SJSA1 (cell line): ENCODE measurements at regions not wholly inside any gene's neighbourhood (a gene's known extent, or its start where the extent isn't known, plus 50 kb on each side); places are given as distances from the start of the nearest gene placed in this dataset.
"Not testable (repeated sequence)": the region's sequence is repeated elsewhere in the genome, so short reads cannot be mapped to it uniquely, and the experiment has no call there.

ENCODE experiments used
- DNase-seq, 2 experiments: peaks; one replicate each; pipeline ENCODE4 v3.0.0-alpha.2; 2015 to 2020; ENCODE audit warnings: low spot score in 2 of 2, low read depth in 1 of 2
- H3K27ac ChIP-seq: fragments of 250-450 bp; sonication (Bioruptor Pico); 2 replicates; pipeline ENCODE4 v1.5.1; 2020; ENCODE audit warnings: mild to moderate bottlenecking, moderate library complexity
- H3K27me3 ChIP-seq: fragments of 250-450 bp; sonication (Bioruptor Pico); replicated peaks from 2 replicates; pipeline ENCODE4 v1.5.1; 2020; ENCODE audit warnings: mild to moderate bottlenecking, moderate library complexity
- H3K36me3 ChIP-seq: fragments of 250-450 bp; sonication (Bioruptor Pico); 2 replicates; pipeline ENCODE4 v1.5.1; 2020; ENCODE audit warnings: mild to moderate bottlenecking
- H3K4me1 ChIP-seq: fragments of 250-450 bp; sonication (Bioruptor Pico); replicated peaks from 2 replicates; pipeline ENCODE4 v1.6.1; 2021; ENCODE audit warnings: mild to moderate bottlenecking
- H3K4me3 ChIP-seq: fragments of 250-450 bp; sonication (Bioruptor Pico); 2 replicates; pipeline ENCODE4 v1.5.1; 2020; ENCODE audit warnings: mild to moderate bottlenecking
- H3K9me3 ChIP-seq: fragments of 250-450 bp; sonication (Bioruptor Pico); replicated peaks from 2 replicates; pipeline ENCODE4 v1.5.1; 2020; ENCODE audit warnings: mild to moderate bottlenecking

DNA sequence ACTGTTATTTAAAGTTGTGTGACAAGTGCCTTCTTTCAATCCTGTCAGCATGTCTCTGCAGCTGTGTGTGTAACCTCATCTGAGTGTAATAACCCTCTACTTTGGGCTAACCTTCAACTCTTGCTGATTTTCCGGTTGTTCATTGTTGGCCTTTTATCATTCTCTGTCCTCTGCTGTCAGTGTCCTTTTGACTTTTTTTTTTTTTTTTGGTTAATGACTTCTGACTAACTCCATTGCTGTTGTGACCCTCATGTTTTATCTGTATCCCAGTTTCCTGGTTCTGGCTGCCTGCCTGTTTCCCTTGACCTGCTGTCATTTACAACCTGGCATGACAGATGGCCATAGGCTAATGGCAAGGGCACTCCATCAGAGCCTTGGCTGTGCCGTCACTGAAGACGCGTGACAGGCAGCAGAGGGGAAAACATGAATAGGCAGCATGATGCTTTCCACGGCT is 145.7 kb upstream of the MAN1A1 start:
- no peaks in the 10 kb centered on the region for H3K4me1 ChIP-seq
- no peak overlapping the region for H3K4me3 ChIP-seq
- no peak overlapping the region for H3K27ac ChIP-seq
- H3K27me3 ChIP-seq = no peaks in the 10 kb centered on the region
- no peaks in the 10 kb centered on the region for H3K9me3 ChIP-seq
- no peaks in the 10 kb centered on the region for H3K36me3 ChIP-seq
- DNase-seq = no peak

- no peaks in the 10 kb centered on the region for H3K27me3 ChIP-seq
- H3K27ac ChIP-seq = no peak overlapping the region
- H3K4me1 ChIP-seq = no peaks in the 10 kb centered on the region
- no peaks in the 10 kb centered on the region for H3K9me3 ChIP-seq
- H3K36me3 ChIP-seq = no peaks in the 10 kb centered on the region
- DNase-seq = no peak
- H3K4me3 ChIP-seq = no peak overlapping the region
These were observed 144.4 kb upstream of the MAN1A1 start for GRCh38 chr6:119493980-119494379.

GRCh38 chr6:119491112-119491511 is 141.6 kb upstream of the MAN1A1 start:
- H3K27ac ChIP-seq, H3K9me3 ChIP-seq, DNase-seq, H3K27me3 ChIP-seq, H3K36me3 ChIP-seq, H3K4me1 ChIP-seq, H3K4me3 ChIP-seq: not testable (repeated sequence)

DNA sequence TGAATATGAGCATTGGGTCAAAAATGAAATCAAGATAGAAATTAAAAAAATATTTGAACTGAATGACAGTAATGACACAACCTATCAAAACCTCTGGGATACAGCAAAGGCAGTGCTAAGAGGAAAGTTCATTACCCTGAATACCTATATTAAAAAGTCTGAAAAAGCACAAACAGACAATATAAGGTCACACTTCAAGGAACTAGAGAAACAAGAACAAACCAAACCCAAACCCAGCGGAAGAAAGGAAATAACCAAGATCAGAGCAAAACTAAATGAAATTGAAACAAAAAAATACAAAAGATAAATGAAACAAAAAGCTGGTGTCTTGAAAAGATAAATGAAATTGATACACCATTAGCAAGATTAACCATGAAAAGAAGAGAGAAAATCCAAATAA is 140.5 kb upstream of the MAN1A1 start:
- not testable (repeated sequence) for H3K4me3 ChIP-seq, H3K4me1 ChIP-seq, DNase-seq, H3K27me3 ChIP-seq, H3K9me3 ChIP-seq, H3K36me3 ChIP-seq, H3K27ac ChIP-seq

DNA sequence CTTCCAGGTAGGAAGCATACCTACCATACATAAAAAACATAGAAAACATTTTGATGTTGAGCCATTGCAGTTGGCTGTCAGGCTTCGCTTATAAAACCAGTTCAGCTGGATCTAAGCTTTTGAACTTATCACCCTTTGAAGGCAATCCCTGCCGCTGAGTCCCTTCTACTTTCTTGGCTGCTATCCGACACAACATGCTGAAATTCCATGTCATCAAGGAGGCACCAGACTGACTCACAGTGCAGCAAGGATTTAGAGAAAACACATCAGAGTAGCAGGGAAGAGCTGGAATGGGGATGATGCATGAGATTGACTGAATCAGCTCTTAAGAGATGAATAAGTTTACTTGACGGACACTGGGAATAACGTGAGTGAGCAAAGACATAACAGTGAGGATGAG is 135.0 kb upstream of the MAN1A1 start:
- Histone ChIP-seq H3K36me3 (no peaks in the 10 kb centered on the region), H3K9me3 (no peaks in the 10 kb centered on the region), H3K27me3 (no peaks in the 10 kb centered on the region), H3K4me3 (no peak overlapping the region), H3K27ac (no peak overlapping the region), H3K4me1 (no peaks in the 10 kb centered on the region)
- no peak for DNase-seq

DNA sequence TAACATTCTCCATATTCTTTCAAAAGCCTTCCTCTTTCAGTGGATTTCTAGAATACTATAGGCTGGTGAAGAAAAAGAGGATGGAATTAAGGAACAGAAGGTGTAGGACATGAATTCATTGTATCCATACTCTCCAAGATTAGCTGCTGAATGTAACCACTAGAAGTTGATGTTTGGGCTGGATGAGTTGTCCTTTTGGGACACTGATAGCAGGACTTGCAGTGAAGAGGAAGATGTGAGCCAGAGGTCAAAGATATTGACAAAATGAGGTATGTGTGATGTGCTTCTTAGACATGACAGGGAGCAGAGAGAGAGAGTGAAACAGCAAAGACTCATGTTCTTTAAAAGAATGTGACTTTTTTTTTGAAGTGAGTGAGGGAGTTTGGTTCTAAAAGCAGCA is 134.3 kb upstream of the MAN1A1 start:
- no peaks in the 10 kb centered on the region for H3K4me1 ChIP-seq
- H3K9me3 ChIP-seq = no peaks in the 10 kb centered on the region
- no peak overlapping the region for H3K4me3 ChIP-seq
- no peaks in the 10 kb centered on the region for H3K27me3 ChIP-seq
- H3K36me3 ChIP-seq = no peaks in the 10 kb centered on the region
- no peak overlapping the region for H3K27ac ChIP-seq
- no peak for DNase-seq

DNA sequence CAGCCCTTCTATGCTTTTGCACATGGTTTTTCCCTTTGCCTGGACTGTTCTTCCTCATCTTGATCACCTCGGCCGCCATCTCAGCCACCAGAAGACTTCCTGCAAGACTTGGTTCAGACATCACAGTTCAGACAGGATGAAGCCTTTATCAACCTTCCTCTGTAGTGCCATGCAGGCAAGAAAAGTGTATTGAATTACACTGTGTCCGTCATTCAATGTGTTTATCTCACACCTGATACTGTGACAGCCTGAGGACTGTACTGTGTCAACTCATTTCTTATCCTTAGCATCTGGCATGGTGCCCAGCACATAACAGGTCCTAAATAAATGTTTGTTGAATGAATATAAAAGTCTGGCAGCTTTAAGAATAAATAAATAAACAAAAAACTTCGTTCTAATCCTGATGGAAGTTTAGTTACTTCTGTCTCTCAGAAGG is 133.3 kb upstream of the MAN1A1 start:
- no peak for DNase-seq
- no peak overlapping the region for H3K4me3 ChIP-seq
- no peaks in the 10 kb centered on the region for H3K27me3 ChIP-seq
- H3K27ac ChIP-seq = no peak overlapping the region
- no peaks in the 10 kb centered on the region for H3K9me3 ChIP-seq
- H3K36me3 ChIP-seq = no peaks in the 10 kb centered on the region
- H3K4me1 ChIP-seq = no peaks in the 10 kb centered on the region

DNA sequence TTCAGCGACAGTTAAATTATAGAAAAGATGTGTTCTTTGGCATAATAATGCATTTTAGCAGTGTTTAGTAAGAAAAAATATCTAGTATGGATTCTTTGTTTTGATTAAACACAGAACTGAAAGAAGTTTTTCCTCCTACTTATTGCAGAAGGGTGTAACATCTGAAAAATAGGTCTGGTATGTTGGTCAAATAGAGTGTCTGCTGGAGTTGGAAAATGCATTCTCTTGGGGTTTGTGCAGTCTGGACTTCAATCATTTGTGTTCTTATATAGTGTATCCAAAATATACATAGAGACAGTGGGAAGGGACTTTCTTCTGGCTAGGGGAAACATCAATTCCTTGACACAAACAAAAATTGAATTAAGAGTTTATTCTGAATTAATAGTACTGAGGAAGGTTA is 132.4 kb upstream of the MAN1A1 start:
- Histone ChIP-seq H3K27ac (no peak overlapping the region), H3K36me3 (no peaks in the 10 kb centered on the region), H3K27me3 (no peaks in the 10 kb centered on the region), H3K4me1 (no peaks in the 10 kb centered on the region), H3K4me3 (no peak overlapping the region), H3K9me3 (no peaks in the 10 kb centered on the region)
- DNase-seq = no peak

GRCh38 chr6:119480961-119481497 is 131.5 kb upstream of the MAN1A1 start:
- Histone ChIP-seq H3K27ac (no peak overlapping the region), H3K36me3 (no peaks in the 10 kb centered on the region), H3K9me3 (no peaks in the 10 kb centered on the region), H3K4me1 (no peaks in the 10 kb centered on the region), H3K27me3 (no peaks in the 10 kb centered on the region), H3K4me3 (no peak overlapping the region)
- DNase-seq = no peak

DNA sequence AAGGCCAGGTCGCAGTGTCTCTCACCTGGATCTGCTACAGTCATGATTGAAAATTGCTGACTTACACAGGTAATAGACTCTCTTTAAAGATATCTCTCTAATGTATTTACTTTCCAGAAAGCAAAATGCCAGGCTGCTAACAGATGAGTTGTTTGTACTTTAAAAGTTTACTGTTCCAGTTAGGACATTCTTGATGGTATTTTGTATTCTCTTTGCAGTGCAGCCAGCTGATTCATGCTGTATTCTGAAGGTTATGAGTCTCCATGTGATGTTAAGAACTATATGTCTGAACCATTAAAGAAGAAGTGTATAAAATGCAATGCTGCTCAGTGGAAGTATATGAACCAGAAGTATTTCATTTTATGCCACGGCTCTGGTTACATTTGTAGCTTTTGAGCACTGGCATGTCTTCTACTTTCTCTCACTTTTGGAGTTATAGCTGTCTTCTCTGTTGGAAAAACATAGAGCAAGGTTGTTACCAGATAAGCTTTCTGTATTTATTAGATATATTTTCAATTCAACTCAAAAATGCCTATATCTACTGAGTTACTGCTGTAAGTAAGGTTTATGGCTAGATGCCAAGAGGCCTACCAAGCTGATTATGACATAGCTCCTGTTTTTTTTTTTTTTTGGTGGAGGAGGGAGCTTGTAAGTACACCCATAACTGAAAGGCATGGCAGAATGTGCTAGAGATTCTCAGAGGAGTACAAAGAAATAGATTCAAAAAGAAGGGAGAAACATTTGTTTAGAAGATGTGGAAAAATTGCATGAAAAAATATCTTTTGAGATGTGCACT is 130.5 kb upstream of the MAN1A1 start:
- Histone ChIP-seq H3K27ac (no peak overlapping the region), H3K36me3 (no peaks in the 10 kb centered on the region), H3K9me3 (no peaks in the 10 kb centered on the region), H3K4me1 (no peaks in the 10 kb centered on the region), H3K27me3 (no peaks in the 10 kb centered on the region), H3K4me3 (no peak overlapping the region)
- DNase-seq = no peak

DNA sequence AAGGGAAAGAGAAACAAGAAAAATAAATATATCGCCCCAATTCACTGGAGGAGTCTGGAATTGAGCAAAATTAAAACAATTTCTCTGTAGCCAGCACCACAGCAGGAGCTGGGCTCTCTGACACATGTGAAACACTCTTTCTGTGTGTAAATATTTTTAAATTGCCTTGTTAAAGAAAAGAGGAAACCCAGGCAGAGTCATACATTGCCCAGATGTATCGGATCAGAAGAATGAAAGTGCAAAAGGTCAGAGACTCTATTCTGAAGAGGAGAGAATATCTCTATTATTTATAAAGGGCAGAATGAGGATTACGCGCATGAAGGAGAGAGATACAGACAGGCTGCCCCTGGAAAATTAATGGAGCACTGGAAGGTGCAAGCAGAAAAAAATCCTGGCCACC is 127.0 kb upstream of the MAN1A1 start:
- H3K9me3 ChIP-seq = no peaks in the 10 kb centered on the region
- H3K27ac ChIP-seq = no peak overlapping the region
- no peaks in the 10 kb centered on the region for H3K27me3 ChIP-seq
- no peak for DNase-seq
- no peaks in the 10 kb centered on the region for H3K36me3 ChIP-seq
- no peaks in the 10 kb centered on the region for H3K4me1 ChIP-seq
- H3K4me3 ChIP-seq = no peak overlapping the region

DNA sequence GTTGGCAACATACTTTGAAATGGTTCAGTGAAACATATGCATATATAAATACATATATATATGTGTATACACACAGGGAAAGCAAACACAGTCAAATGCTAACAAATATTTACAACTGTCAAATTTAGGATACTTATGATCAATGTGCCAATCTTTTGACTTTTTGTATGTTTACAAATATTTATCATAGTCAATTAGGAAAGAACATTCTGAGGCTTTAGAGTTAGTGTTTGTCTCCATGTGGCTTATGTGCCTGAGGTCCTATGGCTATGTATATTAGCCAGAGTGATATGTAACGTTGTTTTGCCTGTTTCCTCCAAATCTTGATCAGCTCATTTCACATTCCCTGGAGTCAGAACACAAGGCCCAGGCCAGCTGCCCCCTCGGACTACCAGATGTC is 126.5 kb upstream of the MAN1A1 start:
- DNase-seq = no peak
- no peaks in the 10 kb centered on the region for H3K36me3 ChIP-seq
- H3K4me1 ChIP-seq = no peaks in the 10 kb centered on the region
- H3K27ac ChIP-seq = no peak overlapping the region
- H3K9me3 ChIP-seq = no peaks in the 10 kb centered on the region
- no peaks in the 10 kb centered on the region for H3K27me3 ChIP-seq
- H3K4me3 ChIP-seq = no peak overlapping the region

- no peak for DNase-seq
- H3K4me1 ChIP-seq = no peaks in the 10 kb centered on the region
- no peak overlapping the region for H3K27ac ChIP-seq
- H3K27me3 ChIP-seq = no peaks in the 10 kb centered on the region
- H3K4me3 ChIP-seq = no peak overlapping the region
- no peaks in the 10 kb centered on the region for H3K36me3 ChIP-seq
- no peaks in the 10 kb centered on the region for H3K9me3 ChIP-seq
These were observed 121.5 kb upstream of the MAN1A1 start for GRCh38 chr6:119470893-119471542.

- Histone ChIP-seq H3K9me3 (no peaks in the 10 kb centered on the region), H3K4me1 (no peaks in the 10 kb centered on the region), H3K27me3 (no peaks in the 10 kb centered on the region), H3K36me3 (no peaks in the 10 kb centered on the region), H3K27ac (no peak overlapping the region), H3K4me3 (no peak overlapping the region)
- no peak for DNase-seq
These were observed 118.0 kb upstream of the MAN1A1 start for GRCh38 chr6:119467488-119468081.
